Ascending aorta (tissue), 2 donors: ENCODE measurements at regions not wholly inside any gene's neighbourhood (a gene's known extent, or its start where the extent isn't known, plus 50 kb on each side); places are given as distances from the start of the nearest gene placed in this dataset.

Experiments
- DNase-seq, 2 donors: peaks; one replicate each; pipeline ENCODE4 v3.0.0-alpha.2; 2019; ENCODE audit warnings: low spot score in 2 of 2
- H3K27ac ChIP-seq, 2 donors: fragments of 200-600 bp; sonication (generic); one replicate each; pipeline ENCODE4 v1.5.1; 2016 to 2017; ENCODE audit warnings: mild to moderate bottlenecking in 1 of 2
- H3K27me3 ChIP-seq: fragments of 200-600 bp; sonication (generic); one replicate; pipeline ENCODE4 v1.5.1; 2017
- H3K36me3 ChIP-seq, 2 donors: fragments of 200-600 bp; sonication (generic); one replicate each; pipeline ENCODE4 v1.5.1; 2016
- H3K4me1 ChIP-seq, 2 donors: fragments of 200-600 bp; sonication (generic); one replicate each; pipeline ENCODE4 v1.5.1; 2016 to 2017; ENCODE audit warnings: mild to moderate bottlenecking in 1 of 2
- H3K4me3 ChIP-seq, 2 donors: fragments of 200-600 bp; sonication (generic); one replicate each; pipeline ENCODE4 v1.5.1; 2016 to 2017; ENCODE audit warnings: mild to moderate bottlenecking in 1 of 2
- H3K9me3 ChIP-seq, 2 donors: fragments of 200-600 bp; sonication (generic); one replicate each; pipeline ENCODE4 v1.5.1; 2016
- intact Hi-C: fragments of 100-400 bp; cut with DNase I; formaldehyde crosslinking; loops from one replicate; pipeline ENCODE4 v1.15.1; 2023
- TF ChIP-seq, protein P1 (sequence below), 3 experiments: fragments of 200-600 bp in 2 of 3; fragments of 450-650 bp in 1 of 3; sonication (generic) in 2 of 3; IDR thresholded peaks; one replicate each; pipeline ENCODE4 v1.5.1; 2016 to 2019; ENCODE audit warnings: antibody characterized with exemption in 3 of 3, mild to moderate bottlenecking in 1 of 3, moderate library complexity in 1 of 3

DNA sequence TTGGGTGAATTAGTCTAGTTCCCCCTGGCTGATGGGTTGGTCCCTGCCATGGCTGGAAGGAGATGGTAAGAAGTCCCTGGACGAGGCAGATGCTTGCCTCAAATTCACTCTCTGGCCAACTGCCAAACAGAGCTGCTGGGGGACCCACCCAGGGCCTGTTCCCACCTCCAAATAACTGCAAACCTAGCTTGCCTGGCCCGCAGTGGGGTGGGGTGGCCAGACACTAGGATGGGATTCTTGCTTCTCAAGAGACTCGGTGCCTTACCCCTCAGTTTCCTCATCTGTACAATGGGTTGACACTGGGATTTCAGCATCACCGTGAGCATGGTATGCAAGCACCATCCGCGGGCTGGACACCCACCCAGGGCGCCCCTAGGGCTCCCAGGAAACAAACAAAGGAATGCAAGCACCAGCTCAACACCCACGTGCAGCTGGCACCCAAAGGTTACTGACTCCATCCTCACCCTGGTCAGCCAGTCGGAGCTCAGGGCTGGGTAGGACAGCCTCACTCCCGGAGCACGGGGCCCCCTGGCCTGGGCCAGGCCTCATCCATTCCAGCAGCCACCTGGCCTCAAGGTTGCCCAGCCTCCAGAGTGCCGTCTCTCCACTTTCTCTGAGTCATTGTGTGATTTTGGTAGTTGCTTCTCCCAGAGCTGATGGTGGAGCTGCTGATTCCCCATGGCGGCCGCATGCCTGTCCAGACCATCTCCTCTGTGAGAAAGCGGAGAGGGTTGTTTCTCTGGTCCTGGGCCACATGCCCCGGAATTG, 205.2 kb upstream of the RTL1 start:
- H3K27ac ChIP-seq, result no peak overlapping the region
- H3K36me3 ChIP-seq, result no peaks in the 10 kb centered on the region
- H3K9me3 ChIP-seq, result no peaks in the 10 kb centered on the region
- DNase-seq, result peak in 1 of 2 donors; percentile 57
- no peak overlapping the region for H3K4me3 ChIP-seq
- TF ChIP-seq, protein P1, sequence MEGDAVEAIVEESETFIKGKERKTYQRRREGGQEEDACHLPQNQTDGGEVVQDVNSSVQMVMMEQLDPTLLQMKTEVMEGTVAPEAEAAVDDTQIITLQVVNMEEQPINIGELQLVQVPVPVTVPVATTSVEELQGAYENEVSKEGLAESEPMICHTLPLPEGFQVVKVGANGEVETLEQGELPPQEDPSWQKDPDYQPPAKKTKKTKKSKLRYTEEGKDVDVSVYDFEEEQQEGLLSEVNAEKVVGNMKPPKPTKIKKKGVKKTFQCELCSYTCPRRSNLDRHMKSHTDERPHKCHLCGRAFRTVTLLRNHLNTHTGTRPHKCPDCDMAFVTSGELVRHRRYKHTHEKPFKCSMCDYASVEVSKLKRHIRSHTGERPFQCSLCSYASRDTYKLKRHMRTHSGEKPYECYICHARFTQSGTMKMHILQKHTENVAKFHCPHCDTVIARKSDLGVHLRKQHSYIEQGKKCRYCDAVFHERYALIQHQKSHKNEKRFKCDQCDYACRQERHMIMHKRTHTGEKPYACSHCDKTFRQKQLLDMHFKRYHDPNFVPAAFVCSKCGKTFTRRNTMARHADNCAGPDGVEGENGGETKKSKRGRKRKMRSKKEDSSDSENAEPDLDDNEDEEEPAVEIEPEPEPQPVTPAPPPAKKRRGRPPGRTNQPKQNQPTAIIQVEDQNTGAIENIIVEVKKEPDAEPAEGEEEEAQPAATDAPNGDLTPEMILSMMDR (IDR thresholded peaks at IDR 0.05), result no peak
- intact Hi-C loops, result no loop called here
- H3K4me1 ChIP-seq, result no peaks in the 10 kb centered on the region
- no peaks in the 10 kb centered on the region for H3K27me3 ChIP-seq

DNA sequence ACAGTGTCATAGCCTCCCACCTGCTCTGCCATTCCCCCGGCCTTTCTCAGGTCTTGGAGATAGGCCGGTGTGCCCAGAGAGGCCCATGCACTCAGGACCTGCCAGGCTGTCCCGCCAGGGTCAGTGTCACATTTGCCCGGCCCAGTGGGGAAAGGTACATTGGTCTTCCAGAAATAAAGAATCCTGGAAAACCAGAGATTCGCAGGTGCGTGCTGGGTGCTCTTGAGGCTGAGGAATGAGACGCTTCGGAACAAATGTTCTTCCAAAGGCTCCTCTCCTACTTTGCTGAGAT, 205.8 kb upstream of the RTL1 start:
- DNase-seq, result peak in 1 of 2 donors; percentile 28
- Histone ChIP-seq H3K9me3 (no peaks in the 10 kb centered on the region), H3K4me1 (no peaks in the 10 kb centered on the region), H3K27me3 (no peaks in the 10 kb centered on the region), H3K4me3 (no peak overlapping the region), H3K36me3 (no peaks in the 10 kb centered on the region), H3K27ac (no peak overlapping the region)
- TF ChIP-seq, protein P1 (IDR thresholded peaks at IDR 0.05), result no peak
- intact Hi-C loops, result no loop called here

DNA sequence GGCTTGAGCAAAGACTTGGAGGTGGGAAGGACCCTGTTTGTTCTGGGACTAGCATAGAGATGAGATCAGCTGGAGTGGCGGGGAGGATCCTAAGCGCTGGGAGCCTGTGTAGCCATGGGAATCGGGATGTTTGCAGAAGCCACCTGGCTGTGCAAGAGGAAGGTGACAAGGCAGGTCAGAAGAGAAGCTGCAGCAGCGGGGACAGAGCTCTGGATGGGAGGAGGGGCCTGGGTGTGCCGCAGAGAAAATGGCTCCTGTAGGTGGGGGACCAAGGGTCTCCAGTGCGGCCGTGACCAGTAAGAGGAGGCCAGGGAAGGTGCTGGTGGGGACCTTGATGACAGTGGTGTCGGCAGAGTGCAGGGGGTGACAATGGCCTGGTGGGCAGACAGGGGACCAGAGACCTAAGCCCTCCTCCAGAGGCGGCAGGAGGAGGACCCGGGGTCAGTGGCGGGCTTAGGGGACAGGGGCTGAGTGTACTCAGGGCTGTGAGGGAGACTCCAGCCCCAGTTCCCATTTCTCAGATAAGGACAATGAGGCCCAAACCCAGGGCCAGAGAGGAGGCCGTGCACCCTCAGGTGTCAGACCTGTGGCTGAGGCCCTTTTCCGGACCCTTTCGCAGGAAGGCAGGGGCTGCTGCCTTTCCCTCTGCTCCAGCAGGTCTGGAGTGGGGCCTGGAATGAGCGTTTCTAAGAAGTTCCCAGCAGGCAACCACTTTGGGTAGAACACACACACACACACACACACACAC, 206.6 kb upstream of the RTL1 start:
- no peaks in the 10 kb centered on the region for H3K4me1 ChIP-seq
- no peaks in the 10 kb centered on the region for H3K9me3 ChIP-seq
- intact Hi-C loops, result no loop called here
- peak in 1 of 2 donors; percentile 40 for DNase-seq
- TF ChIP-seq, protein P1 (IDR thresholded peaks at IDR 0.05), result no peak
- no peaks in the 10 kb centered on the region for H3K36me3 ChIP-seq
- H3K4me3 ChIP-seq, result no peak overlapping the region
- H3K27me3 ChIP-seq, result no peaks in the 10 kb centered on the region
- no peak overlapping the region for H3K27ac ChIP-seq

DNA sequence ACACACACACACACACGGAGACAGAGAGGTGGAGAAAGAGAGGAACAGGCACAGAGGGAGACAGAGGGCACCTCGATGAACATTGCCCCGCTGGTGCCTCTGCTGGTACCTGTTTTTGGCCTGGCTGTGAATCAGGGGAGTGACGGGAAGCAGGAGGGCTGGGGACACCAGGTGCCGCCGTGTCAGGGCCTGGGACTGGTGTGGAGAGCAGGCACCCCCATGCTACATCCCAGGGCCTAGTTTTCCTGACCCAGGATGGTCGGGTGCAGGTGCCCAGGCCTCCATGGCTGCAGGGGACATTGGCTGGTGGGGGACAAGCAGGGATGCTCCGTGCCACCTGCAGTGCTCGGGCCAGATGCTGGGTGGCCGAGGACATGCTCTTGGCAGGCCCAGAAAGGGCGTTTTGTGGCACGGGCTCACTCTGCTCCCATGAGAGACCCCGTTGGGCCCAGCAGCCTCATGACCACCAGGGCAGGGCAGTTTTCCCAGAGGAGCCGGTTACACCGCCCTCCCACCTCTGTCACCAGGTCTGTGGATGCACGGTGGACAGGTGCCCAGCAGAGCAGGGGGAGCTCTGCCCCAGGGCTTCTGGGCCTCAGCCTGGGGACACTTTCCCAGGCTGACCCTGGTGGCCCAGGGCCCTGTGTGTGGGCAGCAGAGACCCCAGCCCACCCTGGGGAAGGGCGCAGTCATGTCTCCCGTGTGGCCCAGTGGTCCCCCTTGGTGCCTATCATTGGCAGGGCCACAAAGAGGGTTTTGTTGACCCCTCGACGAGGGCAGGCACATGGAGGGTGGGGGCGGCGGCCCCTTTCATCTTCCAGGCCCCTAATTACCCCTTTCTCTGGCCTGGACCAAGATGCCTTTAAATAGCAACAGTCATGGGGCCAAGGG, 207.5 kb upstream of the RTL1 start:
- no peaks in the 10 kb centered on the region for H3K4me1 ChIP-seq
- intact Hi-C loops, result no loop called here
- H3K36me3 ChIP-seq, result no peaks in the 10 kb centered on the region
- no peaks in the 10 kb centered on the region for H3K27me3 ChIP-seq
- no peak overlapping the region for H3K27ac ChIP-seq
- no peak overlapping the region for H3K4me3 ChIP-seq
- H3K9me3 ChIP-seq, result no peaks in the 10 kb centered on the region
- peak in 1 of 2 donors; percentile 53 for DNase-seq
- TF ChIP-seq, protein P1 (IDR thresholded peaks at IDR 0.05), result no peak

DNA sequence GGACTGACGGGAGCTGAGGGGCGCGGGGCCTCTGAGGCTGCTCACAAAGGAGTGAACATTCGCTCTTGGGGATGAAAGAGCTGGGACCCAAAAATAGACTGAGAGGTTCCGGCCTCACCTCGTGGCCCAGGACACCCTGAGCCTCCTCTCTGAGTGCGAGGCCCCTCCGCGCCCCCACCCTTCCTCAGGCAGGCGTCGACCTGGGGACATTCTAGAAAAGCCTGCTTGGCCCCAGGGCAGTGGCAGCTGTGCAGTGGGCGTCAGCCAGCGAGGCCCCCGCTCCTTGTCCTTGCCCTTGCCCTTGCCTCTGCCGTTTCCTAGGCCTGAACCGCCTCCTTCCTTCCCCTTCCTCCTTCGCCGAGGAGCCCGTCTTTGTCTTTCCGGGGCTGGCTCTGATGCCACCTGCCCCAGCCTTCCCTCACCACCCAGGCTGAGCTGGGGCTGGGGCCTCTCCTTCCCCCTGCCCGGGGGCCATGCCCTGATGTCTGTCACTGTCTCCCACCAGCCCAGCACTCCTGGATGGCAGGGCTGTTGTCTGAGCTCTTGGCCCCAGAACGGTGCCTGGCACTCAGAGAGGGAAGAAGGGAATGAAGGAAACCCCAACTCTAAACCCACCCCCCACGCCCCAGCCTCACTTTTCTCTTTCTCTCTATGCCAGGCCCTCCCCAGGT, 208.2 kb upstream of the RTL1 start:
- no peaks in the 10 kb centered on the region for H3K27me3 ChIP-seq
- TF ChIP-seq, protein P1 (IDR thresholded peaks at IDR 0.05), result no peak
- no peaks in the 10 kb centered on the region for H3K4me1 ChIP-seq
- H3K4me3 ChIP-seq, result no peak overlapping the region
- intact Hi-C loops, result no loop called here
- peak in 1 of 2 donors; percentile 39 for DNase-seq
- H3K36me3 ChIP-seq, result no peaks in the 10 kb centered on the region
- H3K27ac ChIP-seq, result no peak overlapping the region
- H3K9me3 ChIP-seq, result no peaks in the 10 kb centered on the region
